AG10803 (cell line): ENCODE measurements at regions not wholly inside any gene's neighbourhood (a gene's known extent, or its start where the extent isn't known, plus 50 kb on each side); places are given as distances from the start of the nearest gene placed in this dataset.
"Not testable (repeated sequence)": the region's sequence is repeated elsewhere in the genome, so short reads cannot be mapped to it uniquely, and the experiment has no call there.

Experiments
- DNase-seq: peaks from one replicate; pipeline ENCODE4 v3.0.0; 2010; ENCODE audit warnings: low read depth
- H3K4me3 ChIP-seq: 2 replicates; pipeline ENCODE4 v1.5.1; 2011; ENCODE audit warnings: mild to moderate bottlenecking, low read length, control low read depth
- CTCF ChIP-seq: conservative IDR thresholded peaks from 2 replicates; pipeline ENCODE4 v1.5.1; 2011; ENCODE audit warnings: mild to moderate bottlenecking, low read length, control low read depth, inconsistent platforms

GRCh38 chr4:66465111-66465510 lies 794.8 kb upstream of the EPHA5 start:
- no peak for DNase-seq
- TF ChIP-seq CTCF: no peak
- H3K4me3 ChIP-seq: no peak overlapping the region

- not testable (repeated sequence) for DNase-seq, H3K4me3 ChIP-seq
Observed at GRCh38 chr4:66462890-66463289, 792.6 kb upstream of the EPHA5 start.

GRCh38 chr4:66451741-66452140 lies 781.5 kb upstream of the EPHA5 start:
- no peak for TF ChIP-seq CTCF
- DNase-seq: no peak
- no peak overlapping the region for H3K4me3 ChIP-seq

GRCh38 chr4:66443008-66443407 lies 772.7 kb upstream of the EPHA5 start:
- no peak overlapping the region for H3K4me3 ChIP-seq
- DNase-seq: no peak
- no peak for TF ChIP-seq CTCF

GRCh38 chr4:66439508-66439907 lies 769.2 kb upstream of the EPHA5 start:
- no peak for DNase-seq
- TF ChIP-seq CTCF: no peak
- no peak overlapping the region for H3K4me3 ChIP-seq

GRCh38 chr4:66433706-66434105 lies 763.4 kb upstream of the EPHA5 start:
- H3K4me3 ChIP-seq: no peak overlapping the region
- DNase-seq: no peak
- TF ChIP-seq CTCF: no peak

- no peak for DNase-seq
- TF ChIP-seq CTCF: no peak
- H3K4me3 ChIP-seq: no peak overlapping the region
Observed at GRCh38 chr4:66430856-66431255, 760.6 kb upstream of the EPHA5 start.

GRCh38 chr4:66429276-66429675 lies 759.0 kb upstream of the EPHA5 start:
- DNase-seq: no peak
- no peak overlapping the region for H3K4me3 ChIP-seq
- TF ChIP-seq CTCF: no peak
